ENCODE measurements at regions not wholly inside any gene's neighbourhood (a gene's known extent, or its start where the extent isn't known, plus 50 kb on each side); places are given as distances from the start of the nearest gene placed in this dataset.

DNA sequence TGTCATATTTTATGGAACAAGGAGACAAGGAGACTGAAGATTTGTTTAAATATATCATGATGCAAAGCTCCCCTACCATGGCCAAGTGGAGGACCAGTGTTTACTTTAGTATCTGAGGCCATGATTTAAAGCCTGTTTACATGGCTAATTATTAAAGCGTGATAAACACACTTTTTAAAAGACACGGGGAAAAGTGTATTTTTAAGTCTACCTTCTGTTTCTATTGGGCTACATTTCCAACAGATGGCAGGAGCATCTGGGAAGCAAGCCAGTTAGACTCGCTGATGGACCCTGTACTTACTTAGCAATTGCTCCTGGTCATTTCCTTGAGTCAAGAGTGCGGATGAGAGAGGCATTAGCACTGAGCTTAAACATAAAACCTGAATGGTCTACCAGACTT lies 480.3 kb upstream of the SEMA6A start:
- TF ChIP-seq POLR2A (IDR thresholded peaks at IDR 0.05; ENCODE audit: low read length) (no peak), GATA1 (IDR thresholded peaks at IDR 0.05; ENCODE audit: low read depth, low read length) (no peak)
- DNase-seq, result no peak

DNA sequence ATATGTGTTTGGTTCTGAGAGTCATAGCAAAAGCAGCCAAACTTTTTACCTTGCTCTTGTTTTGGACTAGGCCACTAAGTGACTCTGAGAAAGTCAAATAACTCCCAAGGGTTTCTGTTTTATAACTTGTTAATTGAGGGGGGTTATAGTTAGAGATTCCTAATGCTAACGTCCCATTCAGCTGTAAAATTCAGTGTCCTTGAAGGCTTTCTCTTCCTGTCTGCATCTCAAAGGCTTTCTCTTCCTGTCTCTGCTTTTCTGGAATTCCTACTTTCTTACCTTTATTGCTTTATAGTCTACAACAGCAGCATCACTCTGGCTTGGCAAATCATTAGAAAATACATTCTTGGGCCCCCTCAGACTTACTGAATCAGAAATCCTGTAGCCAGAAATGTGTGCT lies 479.5 kb upstream of the SEMA6A start:
- no peak for TF ChIP-seq POLR2A (IDR thresholded peaks at IDR 0.05; ENCODE audit: low read length)
- no peak for TF ChIP-seq GATA1 (IDR thresholded peaks at IDR 0.05; ENCODE audit: low read depth, low read length)

GRCh38 chr5:117041926-117042595 lies 467.4 kb upstream of the SEMA6A start:
- DNase-seq, result no peak
- TF ChIP-seq POLR2A (IDR thresholded peaks at IDR 0.05; ENCODE audit: low read length), result no peak
- no peak for TF ChIP-seq GATA1 (IDR thresholded peaks at IDR 0.05; ENCODE audit: low read depth, low read length)

More for the DNA sequence above, 479.5 kb upstream of the SEMA6A start:
- no peak for DNase-seq

DNA sequence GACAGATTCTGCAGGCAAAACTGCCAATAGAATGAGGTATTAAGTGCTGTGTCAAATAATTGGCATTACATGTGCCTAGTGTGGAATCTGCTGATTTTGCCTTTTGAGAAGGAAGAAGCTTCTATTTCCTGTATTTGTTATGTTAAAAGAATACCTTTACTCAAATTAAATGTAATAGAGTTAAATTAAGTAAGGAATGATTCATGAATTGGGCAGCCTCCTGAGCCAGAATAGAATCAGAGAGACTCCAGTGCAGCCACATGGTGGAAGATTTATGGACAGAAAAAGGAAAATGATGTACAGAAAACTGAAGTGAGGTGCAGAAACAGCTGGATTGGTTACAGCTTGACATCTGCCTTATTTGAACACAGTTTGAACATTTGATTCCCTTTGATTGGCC lies 464.4 kb upstream of the SEMA6A start:
- TF ChIP-seq POLR2A (IDR thresholded peaks at IDR 0.05; ENCODE audit: low read length), result no peak
- no peak for DNase-seq

DNA sequence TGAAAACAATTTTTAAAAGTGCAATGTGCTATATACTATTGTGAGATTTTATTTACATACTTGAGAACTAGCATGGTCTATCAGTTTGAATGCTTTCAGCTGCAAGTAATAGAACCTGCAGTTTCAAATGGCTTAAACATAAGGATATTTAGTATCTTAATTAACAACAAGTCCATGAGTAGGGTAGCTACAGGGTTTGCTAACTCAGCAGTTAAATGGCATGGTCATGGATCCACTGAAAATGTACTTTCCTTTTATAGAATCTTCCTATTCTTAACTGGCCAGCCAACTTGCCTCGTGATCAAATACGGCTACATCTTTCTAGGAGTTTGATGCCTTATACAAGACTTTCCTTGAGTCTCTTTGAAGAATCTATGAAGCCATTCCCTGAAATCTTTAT lies 452.8 kb upstream of the SEMA6A start:
- DNase-seq, result no peak
- no peak for TF ChIP-seq POLR2A (IDR thresholded peaks at IDR 0.05; ENCODE audit: low read length)

GRCh38 chr5:117020999-117021398 lies 446.4 kb upstream of the SEMA6A start:
- TF ChIP-seq POLR2A (IDR thresholded peaks at IDR 0.05; ENCODE audit: low read length) (no peak), GATA1 (IDR thresholded peaks at IDR 0.05; ENCODE audit: low read depth, low read length) (no peak)
- DNase-seq, result no peak

DNA sequence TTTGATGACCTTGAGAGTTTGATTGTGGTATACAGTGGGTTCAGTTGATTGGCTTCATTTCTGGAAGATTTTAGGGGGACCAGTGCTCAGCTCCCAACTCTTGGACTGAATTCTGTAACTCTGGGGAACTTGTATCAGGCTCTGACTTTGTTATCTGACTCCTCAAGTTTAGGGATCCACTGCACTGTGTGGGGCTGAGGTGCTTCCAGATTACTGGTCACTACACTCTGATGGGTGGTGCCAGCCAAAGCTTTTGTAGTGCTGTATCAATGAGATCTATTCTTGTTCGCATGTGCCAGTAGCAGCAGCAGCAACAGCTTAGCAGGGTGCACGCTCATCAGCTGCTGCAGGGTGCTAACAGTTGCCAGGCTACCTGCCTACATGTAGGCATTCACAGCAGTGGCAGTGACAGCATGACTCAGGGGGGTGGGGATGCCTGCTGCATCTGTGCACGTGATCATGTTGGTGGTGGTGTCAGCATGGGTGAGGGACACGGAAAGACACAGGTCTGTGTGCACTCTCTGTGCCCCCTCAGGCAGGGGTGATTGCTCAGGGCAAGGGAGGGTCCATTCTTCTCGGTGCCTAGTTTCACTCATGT lies 438.8 kb upstream of the SEMA6A start:
- TF ChIP-seq GATA1 (IDR thresholded peaks at IDR 0.05; ENCODE audit: low read depth, low read length), result no peak
- no peak for TF ChIP-seq POLR2A (IDR thresholded peaks at IDR 0.05; ENCODE audit: low read length)
- no peak for DNase-seq

- TF ChIP-seq GATA1 (IDR thresholded peaks at IDR 0.05; ENCODE audit: low read depth, low read length) (no peak), POLR2A (IDR thresholded peaks at IDR 0.05; ENCODE audit: low read length) (no peak)
- DNase-seq, result no peak
Measured at GRCh38 chr5:117010574-117010973, 436.0 kb upstream of the SEMA6A start.

DNA sequence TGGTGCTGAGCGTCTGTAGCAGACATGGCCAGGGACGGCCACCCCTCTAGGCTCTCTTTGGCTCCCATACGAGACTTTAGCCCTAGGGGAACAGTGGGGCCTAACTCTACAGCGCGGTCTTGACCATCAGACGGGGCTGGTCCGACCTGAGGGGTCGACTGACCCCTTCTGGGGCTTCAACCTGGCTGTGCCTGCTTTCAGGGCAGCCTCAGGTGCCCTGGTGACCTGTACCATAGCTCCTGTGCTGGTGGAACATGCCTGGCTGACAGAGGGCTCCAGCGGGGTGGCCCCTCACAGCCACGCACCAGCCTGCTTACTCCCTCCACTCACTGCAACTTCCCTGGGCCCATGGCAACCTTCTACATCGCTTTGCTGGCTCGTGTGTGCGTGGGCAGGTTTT lies 423.4 kb upstream of the SEMA6A start:
- DNase-seq, result no peak
- TF ChIP-seq POLR2A (IDR thresholded peaks at IDR 0.05; ENCODE audit: low read length) (no peak), GATA1 (IDR thresholded peaks at IDR 0.05; ENCODE audit: low read depth, low read length) (no peak)

GRCh38 chr5:116992681-116993080 lies 418.1 kb upstream of the SEMA6A start:
- no peak for DNase-seq
- no peak for TF ChIP-seq GATA1 (IDR thresholded peaks at IDR 0.05; ENCODE audit: low read depth, low read length)
- no peak for TF ChIP-seq POLR2A (IDR thresholded peaks at IDR 0.05; ENCODE audit: low read length)

DNA sequence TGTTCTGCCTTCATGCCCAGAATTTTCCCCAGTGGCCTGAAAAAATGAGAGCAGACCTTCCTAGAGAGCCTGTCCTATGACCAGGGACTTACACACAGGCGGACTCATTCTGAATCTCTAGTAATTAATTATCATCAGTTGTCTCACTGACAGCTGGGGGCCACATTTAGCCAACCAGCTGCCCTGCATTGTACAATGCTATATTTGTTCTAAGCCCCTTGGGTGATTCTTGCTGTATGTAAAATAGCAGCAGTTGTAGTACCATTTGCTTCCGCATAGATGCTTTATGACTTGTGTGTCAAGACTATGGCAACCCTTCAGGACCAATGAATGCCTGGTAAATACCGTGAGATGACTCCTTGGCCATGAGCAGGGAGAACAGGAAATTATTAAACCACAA lies 415.4 kb upstream of the SEMA6A start:
- no peak for TF ChIP-seq POLR2A (IDR thresholded peaks at IDR 0.05; ENCODE audit: low read length)
- TF ChIP-seq GATA1 (IDR thresholded peaks at IDR 0.05; ENCODE audit: low read depth, low read length), result no peak

DNA sequence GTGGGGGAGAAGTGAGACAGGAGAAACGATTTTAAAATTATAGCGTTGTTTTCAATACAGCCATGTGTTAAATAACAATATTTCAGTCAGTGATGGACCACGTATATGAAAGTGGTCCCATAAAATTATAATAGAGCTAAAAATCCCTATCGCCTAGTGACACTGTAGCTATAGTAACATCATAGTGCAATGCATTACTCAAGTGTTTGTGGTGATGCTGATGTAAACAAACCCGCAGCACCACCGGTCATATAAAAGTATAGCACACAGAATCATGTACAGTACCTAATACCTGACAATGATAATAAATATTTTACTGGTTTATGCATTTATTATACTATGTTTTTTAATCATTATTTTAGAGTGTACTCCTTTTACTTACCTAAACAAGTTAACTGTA lies 407.4 kb upstream of the SEMA6A start:
- TF ChIP-seq GATA1 (IDR thresholded peaks at IDR 0.05; ENCODE audit: low read depth, low read length) (no peak), POLR2A (IDR thresholded peaks at IDR 0.05; ENCODE audit: low read length) (no peak)
- DNase-seq, result no peak

More for the DNA sequence above, 415.4 kb upstream of the SEMA6A start:
- DNase-seq, result no peak

- no peak for DNase-seq
- TF ChIP-seq POLR2A (IDR thresholded peaks at IDR 0.05; ENCODE audit: low read length), result no peak
- TF ChIP-seq GATA1 (IDR thresholded peaks at IDR 0.05; ENCODE audit: low read depth, low read length), result no peak
Measured at GRCh38 chr5:116980581-116980980, 406.0 kb upstream of the SEMA6A start.

GRCh38 chr5:116976767-116977166 lies 402.1 kb upstream of the SEMA6A start:
- no peak for TF ChIP-seq POLR2A (IDR thresholded peaks at IDR 0.05; ENCODE audit: low read length)
- TF ChIP-seq GATA1 (IDR thresholded peaks at IDR 0.05; ENCODE audit: low read depth, low read length), result no peak

DNA sequence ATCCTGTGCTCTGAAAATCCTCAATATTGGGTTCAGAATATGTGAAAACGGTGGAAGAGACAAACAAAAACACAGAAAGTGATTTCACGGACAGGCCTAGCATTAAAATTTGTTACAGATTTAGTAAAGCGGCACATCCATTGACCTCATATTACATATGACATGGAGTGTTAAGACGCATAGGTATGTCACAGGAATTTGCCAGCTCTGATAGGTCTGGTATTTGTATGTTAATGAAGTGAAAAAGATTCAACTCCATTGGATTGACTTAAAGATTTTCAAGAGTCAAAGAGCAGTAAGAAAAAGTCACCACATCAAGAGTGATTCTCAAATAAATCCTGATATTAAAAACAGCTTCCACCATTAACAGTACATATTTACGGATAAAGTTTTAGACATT lies 396.5 kb upstream of the SEMA6A start:
- DNase-seq, result no peak
- TF ChIP-seq GATA1 (IDR thresholded peaks at IDR 0.05; ENCODE audit: low read depth, low read length) (no peak), POLR2A (IDR thresholded peaks at IDR 0.05; ENCODE audit: low read length) (no peak)

More at GRCh38 chr5:116976767-116977166, 402.1 kb upstream of the SEMA6A start:
- DNase-seq, result no peak
